ENCODE measurements at regions not wholly inside any gene's neighbourhood (a gene's known extent, or its start where the extent isn't known, plus 50 kb on each side); places are given as distances from the start of the nearest gene placed in this dataset.
"Not testable (repeated sequence)": the region's sequence is repeated elsewhere in the genome, so short reads cannot be mapped to it uniquely, and the experiment has no call there.

DNA sequence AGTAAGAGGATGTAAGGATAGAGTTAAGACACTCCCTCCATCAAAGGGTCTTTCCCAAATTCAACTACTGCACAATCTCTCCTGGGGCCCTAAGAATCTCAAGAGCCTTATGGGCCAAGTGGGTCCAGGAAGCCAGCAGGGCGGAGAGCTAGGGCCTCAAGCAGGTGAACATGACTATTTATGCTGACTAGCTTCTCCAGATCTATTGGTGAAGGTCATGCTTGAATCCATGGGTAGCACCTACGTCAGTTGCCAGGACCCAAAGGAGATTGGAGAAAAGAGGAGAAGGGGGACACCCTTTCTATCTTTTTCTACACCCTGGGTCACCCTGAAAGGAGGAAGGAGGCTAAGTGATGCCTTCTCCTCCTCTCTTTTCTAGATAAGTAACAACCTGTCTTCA lies 534.2 kb upstream of the MIS18BP1 start:
- H3K4me3 ChIP-seq (ENCODE audit: low read length): no peak overlapping the region
- no peaks in the 10 kb centered on the region for H3K27me3 ChIP-seq (replicated peaks; ENCODE audit: control insufficient read depth, insufficient read depth, low read length)
- DNase-seq (ENCODE audit: low read depth): no peak
- H3K36me3 ChIP-seq (ENCODE audit: control insufficient read depth, insufficient read depth, low read length, severe bottlenecking): no peaks in the 10 kb centered on the region
- no peaks in the 10 kb centered on the region for H3K4me1 ChIP-seq (ENCODE audit: control insufficient read depth, insufficient read depth, low read length)
- peaks cover 49% of the 10 kb centered on the region for H3K9me3 ChIP-seq (ENCODE audit: control insufficient read depth, low read length)
- no peak overlapping the region for H3K9ac ChIP-seq (ENCODE audit: low read length)

DNA sequence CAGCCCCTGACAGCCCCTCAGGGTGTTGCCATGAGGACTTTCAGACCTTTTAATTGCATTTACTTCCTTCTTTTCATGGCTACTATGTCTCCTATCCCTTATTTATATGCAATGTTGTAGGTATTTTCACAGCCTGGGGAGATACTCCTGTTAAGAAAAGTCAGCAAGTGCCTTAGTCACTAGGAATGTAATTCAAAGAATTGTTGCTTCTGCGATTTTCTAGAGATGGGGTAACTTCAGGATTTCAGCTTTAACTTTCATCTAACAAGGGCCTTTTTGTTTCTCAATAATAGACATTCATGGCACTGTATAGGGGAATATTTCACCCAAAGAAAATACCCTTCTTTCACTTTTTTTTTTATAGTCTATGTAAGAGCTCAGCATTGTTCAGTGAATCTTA lies 533.3 kb upstream of the MIS18BP1 start:
- Histone ChIP-seq H3K9me3 (ENCODE audit: control insufficient read depth, low read length) (peaks cover 49% of the 10 kb centered on the region), H3K27me3 (replicated peaks; ENCODE audit: control insufficient read depth, insufficient read depth, low read length) (no peaks in the 10 kb centered on the region), H3K36me3 (ENCODE audit: control insufficient read depth, insufficient read depth, low read length, severe bottlenecking) (no peaks in the 10 kb centered on the region), H3K4me1 (ENCODE audit: control insufficient read depth, insufficient read depth, low read length) (no peaks in the 10 kb centered on the region), H3K9ac (ENCODE audit: low read length) (no peak overlapping the region), H3K4me3 (ENCODE audit: low read length) (no peak overlapping the region)
- no peak for DNase-seq (ENCODE audit: low read depth)

DNA sequence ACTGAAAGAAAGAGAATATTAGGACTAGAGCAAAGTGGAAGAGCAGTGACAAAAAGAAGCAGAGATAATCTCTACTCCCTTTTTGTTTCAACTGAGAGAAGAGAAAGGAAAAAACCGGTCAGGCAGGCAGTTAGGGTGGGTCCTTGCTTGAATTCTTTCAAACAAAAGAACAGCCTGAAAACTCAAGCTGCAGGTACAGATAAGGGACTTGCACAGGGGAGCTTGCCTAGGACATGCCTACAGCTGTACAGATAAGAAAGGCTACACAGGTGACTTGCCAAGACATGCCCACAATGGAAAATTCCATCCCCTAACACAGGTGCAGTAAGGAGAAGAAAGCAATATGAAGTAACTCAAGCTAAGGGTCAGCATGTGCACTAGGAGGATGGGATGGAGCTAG lies 532.2 kb upstream of the MIS18BP1 start:
- Histone ChIP-seq H3K4me3 (ENCODE audit: low read length) (no peak overlapping the region), H3K27me3 (replicated peaks; ENCODE audit: control insufficient read depth, insufficient read depth, low read length) (no peaks in the 10 kb centered on the region), H3K36me3 (ENCODE audit: control insufficient read depth, insufficient read depth, low read length, severe bottlenecking) (no peaks in the 10 kb centered on the region), H3K9ac (ENCODE audit: low read length) (no peak overlapping the region), H3K4me1 (ENCODE audit: control insufficient read depth, insufficient read depth, low read length) (no peaks in the 10 kb centered on the region), H3K9me3 (ENCODE audit: control insufficient read depth, low read length) (peaks cover 49% of the 10 kb centered on the region)
- no peak for DNase-seq (ENCODE audit: low read depth)

DNA sequence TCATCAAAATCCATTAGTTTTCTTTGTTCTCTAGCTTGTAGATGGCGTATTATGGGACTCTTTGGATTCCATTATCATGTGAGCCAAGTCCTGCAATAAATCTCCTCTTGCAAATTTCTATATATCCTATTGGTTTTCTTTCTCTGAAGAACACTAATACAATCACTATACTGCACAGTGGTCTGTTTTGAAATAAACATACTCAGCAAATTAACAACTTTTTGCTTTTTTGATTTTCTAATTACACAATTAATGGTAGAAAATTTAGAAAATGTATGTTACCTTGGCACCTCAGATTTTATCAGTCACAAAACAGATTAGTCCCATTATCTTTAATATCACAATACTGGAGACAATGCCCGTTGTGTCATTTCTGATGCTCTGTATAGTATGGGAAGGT lies 513.2 kb upstream of the MIS18BP1 start:
- Histone ChIP-seq H3K27me3 (replicated peaks; ENCODE audit: control insufficient read depth, insufficient read depth, low read length) (no peaks in the 10 kb centered on the region), H3K4me3 (ENCODE audit: low read length) (no peak overlapping the region), H3K9me3 (ENCODE audit: control insufficient read depth, low read length) (no peaks in the 10 kb centered on the region), H3K36me3 (ENCODE audit: control insufficient read depth, insufficient read depth, low read length, severe bottlenecking) (no peaks in the 10 kb centered on the region), H3K4me1 (ENCODE audit: control insufficient read depth, insufficient read depth, low read length) (no peaks in the 10 kb centered on the region), H3K9ac (ENCODE audit: low read length) (no peak overlapping the region)
- DNase-seq (ENCODE audit: low read depth): no peak

DNA sequence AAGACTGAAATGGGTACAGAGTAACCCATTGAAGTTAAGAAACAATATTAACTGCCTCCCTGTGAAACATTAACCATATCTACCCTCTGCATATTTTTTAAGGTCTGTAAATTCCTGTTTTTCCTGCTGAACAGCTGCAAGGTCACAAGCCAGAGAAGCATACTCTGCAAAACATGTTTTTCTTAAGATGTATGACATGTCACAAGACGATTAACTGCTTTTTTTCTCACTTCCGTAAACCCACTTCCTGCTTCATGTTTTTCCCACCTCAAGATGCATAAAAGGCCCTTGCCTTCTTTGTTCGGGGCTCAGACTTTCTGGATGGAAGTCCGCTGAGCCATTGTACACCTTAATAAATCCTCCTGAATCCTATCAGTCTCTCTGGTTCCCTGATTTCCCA lies 504.7 kb upstream of the MIS18BP1 start:
- Histone ChIP-seq H3K9ac (ENCODE audit: low read length) (no peak overlapping the region), H3K9me3 (ENCODE audit: control insufficient read depth, low read length) (peaks cover 6% of the 10 kb centered on the region), H3K36me3 (ENCODE audit: control insufficient read depth, insufficient read depth, low read length, severe bottlenecking) (no peaks in the 10 kb centered on the region), H3K4me3 (ENCODE audit: low read length) (no peak overlapping the region), H3K27me3 (replicated peaks; ENCODE audit: control insufficient read depth, insufficient read depth, low read length) (no peaks in the 10 kb centered on the region), H3K4me1 (ENCODE audit: control insufficient read depth, insufficient read depth, low read length) (no peaks in the 10 kb centered on the region)
- no peak for DNase-seq (ENCODE audit: low read depth)

DNA sequence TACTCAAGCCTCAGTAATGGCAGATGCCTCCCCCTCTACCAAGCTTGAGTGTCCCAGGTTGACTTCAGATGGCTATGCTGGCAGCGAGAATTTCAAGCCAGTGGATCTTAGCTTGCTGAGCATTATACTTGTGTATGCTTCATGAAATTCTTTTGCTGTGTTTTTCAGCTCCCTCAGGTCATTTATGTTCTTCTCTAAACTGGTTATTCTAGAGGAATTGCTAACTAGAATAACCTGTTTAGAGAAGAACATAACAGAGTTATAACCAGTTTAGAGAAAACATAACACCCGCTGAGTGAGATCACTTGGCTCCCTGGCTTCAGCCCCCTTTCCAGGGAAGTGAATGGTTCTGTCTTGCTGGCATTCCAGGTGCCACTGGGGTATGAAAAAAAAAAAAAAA lies 503.4 kb upstream of the MIS18BP1 start:
- not testable (repeated sequence) for H3K36me3 ChIP-seq (ENCODE audit: control insufficient read depth, insufficient read depth, low read length, severe bottlenecking); H3K9me3 ChIP-seq (ENCODE audit: control insufficient read depth, low read length); H3K4me1 ChIP-seq (ENCODE audit: control insufficient read depth, insufficient read depth, low read length); H3K4me3 ChIP-seq (ENCODE audit: low read length); DNase-seq (ENCODE audit: low read depth); H3K27me3 ChIP-seq (replicated peaks; ENCODE audit: control insufficient read depth, insufficient read depth, low read length); H3K9ac ChIP-seq (ENCODE audit: low read length)

DNA sequence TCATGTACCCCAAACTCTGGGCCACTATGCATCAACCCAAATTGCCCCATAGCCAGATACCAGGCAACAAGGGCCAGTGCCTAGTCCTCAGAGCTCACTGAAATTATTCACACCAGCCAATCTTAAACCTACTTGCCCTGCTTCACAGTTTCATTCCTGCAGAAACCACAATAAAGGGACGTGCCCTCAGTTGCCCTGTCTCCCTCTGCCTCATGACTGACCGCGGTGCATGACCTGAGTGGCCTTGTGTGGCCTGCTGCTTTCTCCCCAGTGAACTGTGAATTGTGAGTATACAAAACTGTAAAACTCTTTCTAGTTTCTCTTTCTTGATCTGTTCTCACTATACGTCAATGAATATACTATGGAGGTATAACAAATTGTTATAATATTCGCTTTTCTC lies 490.9 kb upstream of the MIS18BP1 start:
- H3K9ac ChIP-seq (ENCODE audit: low read length): no peak overlapping the region
- no peaks in the 10 kb centered on the region for H3K4me1 ChIP-seq (ENCODE audit: control insufficient read depth, insufficient read depth, low read length)
- no peak overlapping the region for H3K4me3 ChIP-seq (ENCODE audit: low read length)
- DNase-seq (ENCODE audit: low read depth): no peak
- H3K36me3 ChIP-seq (ENCODE audit: control insufficient read depth, insufficient read depth, low read length, severe bottlenecking): no peaks in the 10 kb centered on the region
- no peaks in the 10 kb centered on the region for H3K9me3 ChIP-seq (ENCODE audit: control insufficient read depth, low read length)
- H3K27me3 ChIP-seq (replicated peaks; ENCODE audit: control insufficient read depth, insufficient read depth, low read length): no peaks in the 10 kb centered on the region

DNA sequence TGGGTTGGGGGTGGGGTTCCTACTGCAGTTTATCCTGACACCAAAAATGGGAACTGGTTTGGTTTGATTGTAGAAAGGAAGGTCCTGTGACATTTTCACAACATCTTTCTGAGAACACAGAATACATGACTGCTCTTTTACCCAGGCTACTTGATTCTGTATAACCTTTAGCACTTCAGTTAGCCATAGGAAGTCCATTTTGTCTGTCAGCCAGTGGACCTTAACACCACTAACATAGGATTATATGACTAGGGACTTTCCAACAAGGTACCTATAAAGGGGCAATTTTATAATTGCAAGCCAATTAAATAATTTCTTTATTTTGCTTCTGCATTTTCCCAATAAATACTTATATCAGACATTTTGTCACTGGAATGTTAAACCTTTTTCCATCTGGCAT lies 489.2 kb upstream of the MIS18BP1 start:
- Histone ChIP-seq H3K9me3 (ENCODE audit: control insufficient read depth, low read length) (no peaks in the 10 kb centered on the region), H3K4me1 (ENCODE audit: control insufficient read depth, insufficient read depth, low read length) (no peaks in the 10 kb centered on the region), H3K36me3 (ENCODE audit: control insufficient read depth, insufficient read depth, low read length, severe bottlenecking) (no peaks in the 10 kb centered on the region), H3K27me3 (replicated peaks; ENCODE audit: control insufficient read depth, insufficient read depth, low read length) (no peaks in the 10 kb centered on the region), H3K9ac (ENCODE audit: low read length) (no peak overlapping the region), H3K4me3 (ENCODE audit: low read length) (no peak overlapping the region)
- DNase-seq (ENCODE audit: low read depth): no peak

DNA sequence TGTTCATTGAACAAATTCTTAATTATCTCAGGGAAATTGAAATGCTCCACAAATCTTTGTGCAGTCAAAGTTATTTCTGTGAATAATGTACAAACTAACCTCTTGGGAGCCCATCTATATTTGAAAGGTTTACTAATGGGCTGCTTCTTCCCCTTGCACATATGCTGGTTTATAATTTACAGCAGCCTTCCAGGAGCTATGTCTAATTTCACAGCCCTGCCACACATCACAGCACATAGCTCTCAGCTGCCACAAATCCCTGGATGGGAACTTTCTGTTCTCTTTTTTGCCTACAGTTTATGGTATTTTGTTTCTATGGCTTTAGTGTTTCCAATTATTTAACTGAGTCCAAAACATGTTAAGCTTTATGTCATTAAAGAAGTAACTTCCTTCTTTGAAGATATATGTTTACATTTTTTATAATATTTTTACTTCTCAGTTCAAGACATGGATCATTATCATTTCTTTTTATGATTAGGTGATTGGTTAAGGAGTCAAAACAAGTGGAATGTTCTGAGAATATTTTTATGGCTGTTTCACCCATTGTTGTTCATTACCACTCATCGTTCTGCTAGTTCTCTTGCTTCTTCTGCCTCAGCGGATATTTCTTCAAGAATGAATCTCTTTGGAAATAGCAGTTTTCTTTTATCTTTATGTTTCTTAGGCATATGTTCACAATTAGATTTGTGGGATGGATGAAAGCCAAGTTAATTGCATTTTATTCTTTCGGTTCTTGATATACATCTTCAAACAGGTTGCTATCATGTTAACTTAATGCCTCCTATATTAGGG lies 475.6 kb upstream of the MIS18BP1 start:
- no peaks in the 10 kb centered on the region for H3K27me3 ChIP-seq (replicated peaks; ENCODE audit: control insufficient read depth, insufficient read depth, low read length)
- no peak overlapping the region for H3K4me3 ChIP-seq (ENCODE audit: low read length)
- no peaks in the 10 kb centered on the region for H3K36me3 ChIP-seq (ENCODE audit: control insufficient read depth, insufficient read depth, low read length, severe bottlenecking)
- peaks cover 6% of the 10 kb centered on the region for H3K9me3 ChIP-seq (ENCODE audit: control insufficient read depth, low read length)
- H3K4me1 ChIP-seq (ENCODE audit: control insufficient read depth, insufficient read depth, low read length): no peaks in the 10 kb centered on the region
- DNase-seq (ENCODE audit: low read depth): no peak
- H3K9ac ChIP-seq (ENCODE audit: low read length): no peak overlapping the region

DNA sequence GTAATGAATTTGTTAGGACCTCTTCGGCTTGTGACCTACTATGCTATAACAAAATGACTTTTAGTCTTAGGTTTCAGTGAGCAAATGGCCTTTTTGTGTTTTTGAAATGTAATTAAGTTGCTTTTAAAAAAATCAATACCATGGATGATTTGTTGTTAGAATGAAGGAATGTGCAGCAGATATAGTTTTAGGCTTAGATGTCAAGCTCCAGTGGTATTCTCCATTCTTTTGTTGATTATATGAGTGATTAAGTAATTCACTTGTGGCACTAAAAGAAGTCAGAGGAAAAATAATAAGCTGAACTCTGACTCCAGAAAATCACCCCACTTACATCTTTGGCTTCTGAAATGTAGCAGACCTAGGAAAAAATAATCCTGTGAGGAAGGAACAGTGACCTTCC lies 474.1 kb upstream of the MIS18BP1 start:
- Histone ChIP-seq H3K9ac (ENCODE audit: low read length) (no peak overlapping the region), H3K27me3 (replicated peaks; ENCODE audit: control insufficient read depth, insufficient read depth, low read length) (no peaks in the 10 kb centered on the region), H3K4me3 (ENCODE audit: low read length) (no peak overlapping the region), H3K4me1 (ENCODE audit: control insufficient read depth, insufficient read depth, low read length) (no peaks in the 10 kb centered on the region), H3K9me3 (ENCODE audit: control insufficient read depth, low read length) (peaks cover 4% of the 10 kb centered on the region), H3K36me3 (ENCODE audit: control insufficient read depth, insufficient read depth, low read length, severe bottlenecking) (no peaks in the 10 kb centered on the region)
- DNase-seq (ENCODE audit: low read depth): no peak

DNA sequence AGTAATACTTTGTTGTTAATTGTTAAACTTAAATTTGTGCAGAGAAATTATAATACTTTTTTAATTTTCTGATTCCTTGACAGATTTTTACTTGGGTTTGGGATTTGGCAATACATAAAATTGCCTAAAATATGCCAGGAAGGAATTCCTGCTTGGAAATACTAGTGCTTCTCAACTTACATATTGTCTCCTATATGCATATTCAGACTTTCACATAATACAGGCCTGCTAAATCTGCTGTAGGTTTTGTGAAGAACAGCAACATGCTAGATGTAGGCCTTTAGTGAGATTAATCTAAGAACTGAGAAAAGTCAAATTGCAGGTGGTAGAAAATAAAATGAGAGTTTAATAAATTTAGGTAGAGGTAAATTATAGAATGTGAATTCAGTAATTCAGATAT lies 468.5 kb upstream of the MIS18BP1 start:
- Histone ChIP-seq H3K36me3 (ENCODE audit: control insufficient read depth, insufficient read depth, low read length, severe bottlenecking) (no peaks in the 10 kb centered on the region), H3K9ac (ENCODE audit: low read length) (no peak overlapping the region), H3K27me3 (replicated peaks; ENCODE audit: control insufficient read depth, insufficient read depth, low read length) (no peaks in the 10 kb centered on the region), H3K4me1 (ENCODE audit: control insufficient read depth, insufficient read depth, low read length) (no peaks in the 10 kb centered on the region), H3K4me3 (ENCODE audit: low read length) (no peak overlapping the region), H3K9me3 (ENCODE audit: control insufficient read depth, low read length) (no peaks in the 10 kb centered on the region)
- no peak for DNase-seq (ENCODE audit: low read depth)

DNA sequence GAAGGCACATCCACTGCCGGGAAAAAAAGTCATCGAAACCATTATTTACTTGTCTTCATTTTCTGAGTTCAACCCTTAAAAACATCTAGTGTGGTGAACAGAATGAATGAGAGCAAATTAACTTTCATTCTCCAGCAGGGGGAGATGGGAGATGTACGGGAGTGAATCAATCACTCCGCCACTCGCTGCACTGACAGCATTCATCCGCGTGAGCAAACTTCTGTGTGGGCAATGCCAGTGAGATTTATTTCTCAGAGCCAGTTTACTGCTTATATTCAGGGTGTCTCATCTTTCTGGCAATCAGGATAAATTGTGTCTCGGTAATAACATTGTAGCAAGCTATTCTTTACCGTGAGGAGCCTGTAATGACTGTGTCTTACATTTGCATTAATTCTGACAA lies 463.6 kb upstream of the MIS18BP1 start:
- no peak overlapping the region for H3K4me3 ChIP-seq (ENCODE audit: low read length)
- H3K4me1 ChIP-seq (ENCODE audit: control insufficient read depth, insufficient read depth, low read length): no peaks in the 10 kb centered on the region
- no peak overlapping the region for H3K9ac ChIP-seq (ENCODE audit: low read length)
- H3K27me3 ChIP-seq (replicated peaks; ENCODE audit: control insufficient read depth, insufficient read depth, low read length): no peaks in the 10 kb centered on the region
- no peak for DNase-seq (ENCODE audit: low read depth)
- no peaks in the 10 kb centered on the region for H3K9me3 ChIP-seq (ENCODE audit: control insufficient read depth, low read length)
- H3K36me3 ChIP-seq (ENCODE audit: control insufficient read depth, insufficient read depth, low read length, severe bottlenecking): no peaks in the 10 kb centered on the region
